ENCODE measurements at regions not wholly inside any gene's neighbourhood (a gene's known extent, or its start where the extent isn't known, plus 50 kb on each side); places are given as distances from the start of the nearest gene placed in this dataset.

DNA sequence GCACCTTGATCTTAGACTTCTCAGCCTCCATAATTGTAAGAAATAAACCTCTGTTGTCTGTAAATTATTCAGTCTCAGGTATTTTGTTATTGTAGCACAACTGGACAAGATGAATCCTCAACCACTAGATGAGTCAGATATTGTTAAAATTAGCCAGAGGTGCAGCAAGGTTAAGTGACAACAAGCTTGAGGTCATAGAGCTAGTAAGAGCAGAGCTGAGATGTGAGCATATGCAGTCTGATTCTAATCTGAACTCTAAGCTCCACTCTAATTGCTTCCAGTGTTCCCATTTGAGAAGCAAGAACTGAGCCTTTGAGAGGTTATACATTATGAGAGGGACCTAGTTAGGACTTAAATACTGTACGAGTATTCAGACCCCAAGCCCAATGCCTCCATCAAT, 93.1 kb downstream of the FZD1 start:
- no peaks in the 10 kb centered on the region for H3K27me3 ChIP-seq (ENCODE audit: insufficient read depth, low read depth, low read length)
- H3K27ac ChIP-seq (ENCODE audit: low read length): no peak overlapping the region
- no peaks in the 10 kb centered on the region for H3K9me3 ChIP-seq (ENCODE audit: low read length)
- no peaks in the 10 kb centered on the region for H3K79me2 ChIP-seq (replicated peaks; ENCODE audit: insufficient read depth, low read length)
- H2AFZ ChIP-seq (ENCODE audit: low read depth, low read length): no peak overlapping the region
- H3K4me2 ChIP-seq (ENCODE audit: low read length): no peak overlapping the region
- no peak for TF ChIP-seq EZH2 (IDR thresholded peaks at IDR 0.05; ENCODE audit: borderline replicate concordance, insufficient read depth, low read length, poor library complexity, severe bottlenecking)
- TF ChIP-seq TAF1 (IDR thresholded peaks at IDR 0.05; ENCODE audit: low read depth): no peak
- TF ChIP-seq, protein P1, sequence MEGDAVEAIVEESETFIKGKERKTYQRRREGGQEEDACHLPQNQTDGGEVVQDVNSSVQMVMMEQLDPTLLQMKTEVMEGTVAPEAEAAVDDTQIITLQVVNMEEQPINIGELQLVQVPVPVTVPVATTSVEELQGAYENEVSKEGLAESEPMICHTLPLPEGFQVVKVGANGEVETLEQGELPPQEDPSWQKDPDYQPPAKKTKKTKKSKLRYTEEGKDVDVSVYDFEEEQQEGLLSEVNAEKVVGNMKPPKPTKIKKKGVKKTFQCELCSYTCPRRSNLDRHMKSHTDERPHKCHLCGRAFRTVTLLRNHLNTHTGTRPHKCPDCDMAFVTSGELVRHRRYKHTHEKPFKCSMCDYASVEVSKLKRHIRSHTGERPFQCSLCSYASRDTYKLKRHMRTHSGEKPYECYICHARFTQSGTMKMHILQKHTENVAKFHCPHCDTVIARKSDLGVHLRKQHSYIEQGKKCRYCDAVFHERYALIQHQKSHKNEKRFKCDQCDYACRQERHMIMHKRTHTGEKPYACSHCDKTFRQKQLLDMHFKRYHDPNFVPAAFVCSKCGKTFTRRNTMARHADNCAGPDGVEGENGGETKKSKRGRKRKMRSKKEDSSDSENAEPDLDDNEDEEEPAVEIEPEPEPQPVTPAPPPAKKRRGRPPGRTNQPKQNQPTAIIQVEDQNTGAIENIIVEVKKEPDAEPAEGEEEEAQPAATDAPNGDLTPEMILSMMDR (IDR thresholded peaks at IDR 0.05; ENCODE audit: poor library complexity, severe bottlenecking): no peak
- TF ChIP-seq SMC3 (conservative IDR thresholded peaks at IDR 0.05; ENCODE audit: poor library complexity): no peak
- TF ChIP-seq RAD21 (conservative IDR thresholded peaks at IDR 0.05): no peak
- TF ChIP-seq POLR2AphosphoS5 (IDR thresholded peaks at IDR 0.05): no peak
- no peak for TF ChIP-seq EP300 (conservative IDR thresholded peaks at IDR 0.05; ENCODE audit: poor library complexity, severe bottlenecking)
- TF ChIP-seq MXI1 (conservative IDR thresholded peaks at IDR 0.05; ENCODE audit: poor library complexity, severe bottlenecking): no peak
- TF ChIP-seq, protein P2, sequence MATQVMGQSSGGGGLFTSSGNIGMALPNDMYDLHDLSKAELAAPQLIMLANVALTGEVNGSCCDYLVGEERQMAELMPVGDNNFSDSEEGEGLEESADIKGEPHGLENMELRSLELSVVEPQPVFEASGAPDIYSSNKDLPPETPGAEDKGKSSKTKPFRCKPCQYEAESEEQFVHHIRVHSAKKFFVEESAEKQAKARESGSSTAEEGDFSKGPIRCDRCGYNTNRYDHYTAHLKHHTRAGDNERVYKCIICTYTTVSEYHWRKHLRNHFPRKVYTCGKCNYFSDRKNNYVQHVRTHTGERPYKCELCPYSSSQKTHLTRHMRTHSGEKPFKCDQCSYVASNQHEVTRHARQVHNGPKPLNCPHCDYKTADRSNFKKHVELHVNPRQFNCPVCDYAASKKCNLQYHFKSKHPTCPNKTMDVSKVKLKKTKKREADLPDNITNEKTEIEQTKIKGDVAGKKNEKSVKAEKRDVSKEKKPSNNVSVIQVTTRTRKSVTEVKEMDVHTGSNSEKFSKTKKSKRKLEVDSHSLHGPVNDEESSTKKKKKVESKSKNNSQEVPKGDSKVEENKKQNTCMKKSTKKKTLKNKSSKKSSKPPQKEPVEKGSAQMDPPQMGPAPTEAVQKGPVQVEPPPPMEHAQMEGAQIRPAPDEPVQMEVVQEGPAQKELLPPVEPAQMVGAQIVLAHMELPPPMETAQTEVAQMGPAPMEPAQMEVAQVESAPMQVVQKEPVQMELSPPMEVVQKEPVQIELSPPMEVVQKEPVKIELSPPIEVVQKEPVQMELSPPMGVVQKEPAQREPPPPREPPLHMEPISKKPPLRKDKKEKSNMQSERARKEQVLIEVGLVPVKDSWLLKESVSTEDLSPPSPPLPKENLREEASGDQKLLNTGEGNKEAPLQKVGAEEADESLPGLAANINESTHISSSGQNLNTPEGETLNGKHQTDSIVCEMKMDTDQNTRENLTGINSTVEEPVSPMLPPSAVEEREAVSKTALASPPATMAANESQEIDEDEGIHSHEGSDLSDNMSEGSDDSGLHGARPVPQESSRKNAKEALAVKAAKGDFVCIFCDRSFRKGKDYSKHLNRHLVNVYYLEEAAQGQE (IDR thresholded peaks at IDR 0.05; ENCODE audit: borderline replicate concordance): no peak
- H3K9ac ChIP-seq (ENCODE audit: low read length): no peak overlapping the region
- no peaks in the 10 kb centered on the region for H3K9me2 ChIP-seq (ENCODE audit: insufficient read depth, low read length)
- no peak overlapping the region for H3K4me3 ChIP-seq (ENCODE audit: low read length)
- H3K36me3 ChIP-seq (ENCODE audit: insufficient read depth, low read length): no peaks in the 10 kb centered on the region
- H4K20me1 ChIP-seq (ENCODE audit: insufficient read depth): no peaks in the 10 kb centered on the region
- no peaks in the 10 kb centered on the region for H3F3A ChIP-seq (ENCODE audit: insufficient read depth, low read length, poor library complexity, severe bottlenecking)

DNA sequence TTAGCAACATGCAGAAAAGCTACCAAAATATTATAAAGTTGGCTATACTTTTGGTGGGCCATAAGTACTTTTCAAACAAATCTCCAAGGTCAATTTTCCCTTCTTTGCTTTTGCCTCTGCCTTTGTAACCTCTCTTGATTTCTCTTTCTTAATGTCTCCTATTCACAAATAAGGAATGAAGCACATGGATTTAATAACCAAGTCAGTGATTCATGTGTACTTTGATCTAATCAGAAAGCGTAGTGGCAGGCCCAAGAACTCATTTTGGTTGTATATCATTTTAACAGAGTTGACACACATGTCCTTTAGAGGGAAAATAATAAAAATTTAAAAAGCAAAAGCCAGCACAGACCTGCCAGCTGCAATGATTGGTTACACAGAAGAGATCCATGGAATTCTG, 93.7 kb downstream of the FZD1 start:
- no peak for TF ChIP-seq SMC3 (conservative IDR thresholded peaks at IDR 0.05; ENCODE audit: poor library complexity)
- TF ChIP-seq, protein P1 (IDR thresholded peaks at IDR 0.05; ENCODE audit: poor library complexity, severe bottlenecking): no peak
- no peak for TF ChIP-seq EP300 (conservative IDR thresholded peaks at IDR 0.05; ENCODE audit: poor library complexity, severe bottlenecking)
- TF ChIP-seq, protein P2 (IDR thresholded peaks at IDR 0.05; ENCODE audit: borderline replicate concordance): no peak
- TF ChIP-seq MXI1 (conservative IDR thresholded peaks at IDR 0.05; ENCODE audit: poor library complexity, severe bottlenecking): no peak
- no peak for TF ChIP-seq TAF1 (IDR thresholded peaks at IDR 0.05; ENCODE audit: low read depth)
- TF ChIP-seq POLR2AphosphoS5 (IDR thresholded peaks at IDR 0.05): no peak
- TF ChIP-seq EZH2 (IDR thresholded peaks at IDR 0.05; ENCODE audit: borderline replicate concordance, insufficient read depth, low read length, poor library complexity, severe bottlenecking): no peak
- TF ChIP-seq RAD21 (conservative IDR thresholded peaks at IDR 0.05): no peak
- no peak overlapping the region for H3K4me3 ChIP-seq (ENCODE audit: low read length)
- H3K79me2 ChIP-seq (replicated peaks; ENCODE audit: insufficient read depth, low read length): no peaks in the 10 kb centered on the region
- no peaks in the 10 kb centered on the region for H3K27me3 ChIP-seq (ENCODE audit: insufficient read depth, low read depth, low read length)
- H3K9ac ChIP-seq (ENCODE audit: low read length): no peak overlapping the region
- no peak overlapping the region for H2AFZ ChIP-seq (ENCODE audit: low read depth, low read length)
- no peaks in the 10 kb centered on the region for H3K9me2 ChIP-seq (ENCODE audit: insufficient read depth, low read length)
- no peaks in the 10 kb centered on the region for H3K36me3 ChIP-seq (ENCODE audit: insufficient read depth, low read length)
- H4K20me1 ChIP-seq (ENCODE audit: insufficient read depth): no peaks in the 10 kb centered on the region
- H3K9me3 ChIP-seq (ENCODE audit: low read length): no peaks in the 10 kb centered on the region
- no peaks in the 10 kb centered on the region for H3F3A ChIP-seq (ENCODE audit: insufficient read depth, low read length, poor library complexity, severe bottlenecking)
- no peak overlapping the region for H3K27ac ChIP-seq (ENCODE audit: low read length)
- H3K4me2 ChIP-seq (ENCODE audit: low read length): no peak overlapping the region

All from neural cell (in vitro differentiated cells).